ENCODE measurements at regions not wholly inside any gene's neighbourhood (a gene's known extent, or its start where the extent isn't known, plus 50 kb on each side); places are given as distances from the start of the nearest gene placed in this dataset.

DNA sequence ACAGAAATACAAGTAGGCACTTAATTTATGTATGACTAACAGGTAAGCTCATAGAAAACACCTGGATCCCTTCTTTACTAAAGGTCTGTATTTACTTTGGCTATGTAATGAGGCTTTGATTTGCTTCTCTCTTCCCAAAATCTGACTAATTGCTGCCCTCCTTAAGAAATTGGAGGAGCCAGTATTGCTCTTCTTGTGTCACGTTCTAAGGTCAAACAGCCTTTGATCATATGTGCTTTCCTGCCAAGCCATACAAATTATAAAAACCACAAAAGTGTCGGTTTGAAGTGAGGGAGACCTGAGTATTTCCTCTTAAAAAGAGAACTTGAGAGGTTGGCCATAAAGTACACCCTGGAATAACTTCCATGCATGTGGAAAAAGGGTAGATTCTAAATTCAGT lies 112.1 kb upstream of the MB21D2 start:
- TF ChIP-seq, protein P1, sequence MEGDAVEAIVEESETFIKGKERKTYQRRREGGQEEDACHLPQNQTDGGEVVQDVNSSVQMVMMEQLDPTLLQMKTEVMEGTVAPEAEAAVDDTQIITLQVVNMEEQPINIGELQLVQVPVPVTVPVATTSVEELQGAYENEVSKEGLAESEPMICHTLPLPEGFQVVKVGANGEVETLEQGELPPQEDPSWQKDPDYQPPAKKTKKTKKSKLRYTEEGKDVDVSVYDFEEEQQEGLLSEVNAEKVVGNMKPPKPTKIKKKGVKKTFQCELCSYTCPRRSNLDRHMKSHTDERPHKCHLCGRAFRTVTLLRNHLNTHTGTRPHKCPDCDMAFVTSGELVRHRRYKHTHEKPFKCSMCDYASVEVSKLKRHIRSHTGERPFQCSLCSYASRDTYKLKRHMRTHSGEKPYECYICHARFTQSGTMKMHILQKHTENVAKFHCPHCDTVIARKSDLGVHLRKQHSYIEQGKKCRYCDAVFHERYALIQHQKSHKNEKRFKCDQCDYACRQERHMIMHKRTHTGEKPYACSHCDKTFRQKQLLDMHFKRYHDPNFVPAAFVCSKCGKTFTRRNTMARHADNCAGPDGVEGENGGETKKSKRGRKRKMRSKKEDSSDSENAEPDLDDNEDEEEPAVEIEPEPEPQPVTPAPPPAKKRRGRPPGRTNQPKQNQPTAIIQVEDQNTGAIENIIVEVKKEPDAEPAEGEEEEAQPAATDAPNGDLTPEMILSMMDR (IDR thresholded peaks at IDR 0.05; ENCODE audit: low read depth, low read length), result no peak
- TF ChIP-seq EZH2phosphoT487 (IDR thresholded peaks at IDR 0.05; ENCODE audit: low read depth), result no peak
